ENCODE measurements at regions not wholly inside any gene's neighbourhood (a gene's known extent, or its start where the extent isn't known, plus 50 kb on each side); places are given as distances from the start of the nearest gene placed in this dataset.
A peak's percentile ranks its signal among the peaks of the same experiment; 100 is the strongest.
"Not testable (repeated sequence)": the region's sequence is repeated elsewhere in the genome, so short reads cannot be mapped to it uniquely, and the experiment has no call there.

GRCh38 chr14:57060276-57060955, 208.3 kb downstream of the EXOC5 start:
- DNase-seq, result peak; percentile 56

- DNase-seq, result no peak
These were observed 210.4 kb downstream of the EXOC5 start for GRCh38 chr14:57058319-57058718.

- DNase-seq, result no peak
These were observed 210.9 kb downstream of the EXOC5 start for GRCh38 chr14:57057803-57058202.

GRCh38 chr14:57056522-57056921, 212.2 kb downstream of the EXOC5 start:
- not testable (repeated sequence) for DNase-seq

GRCh38 chr14:57052705-57053302, 215.9 kb downstream of the EXOC5 start:
- DNase-seq, result no peak

- DNase-seq, result no peak
These were observed 217.1 kb downstream of the EXOC5 start for GRCh38 chr14:57051633-57052032.

GRCh38 chr14:57049848-57050247, 218.9 kb downstream of the EXOC5 start:
- DNase-seq, result no peak

- no peak for DNase-seq
These were observed 222.5 kb downstream of the EXOC5 start for GRCh38 chr14:57046175-57046574.

GRCh38 chr14:57044101-57044973, 224.4 kb downstream of the EXOC5 start:
- DNase-seq, result not testable (repeated sequence)

GRCh38 chr14:57038689-57039088, 228.4 kb upstream of the OTX2 start:
- no peak for DNase-seq

- DNase-seq, result no peak
These were observed 221.2 kb upstream of the OTX2 start for GRCh38 chr14:57031474-57031873.

GRCh38 chr14:57029620-57030253, 219.5 kb upstream of the OTX2 start:
- DNase-seq, result no peak

- DNase-seq, result no peak
These were observed 215.2 kb upstream of the OTX2 start for GRCh38 chr14:57025456-57025855.

- DNase-seq, result no peak
These were observed 212.3 kb upstream of the OTX2 start for GRCh38 chr14:57022608-57023007.

- no peak for DNase-seq
These were observed 207.8 kb upstream of the OTX2 start for GRCh38 chr14:57018065-57018464.

- no peak for DNase-seq
These were observed 203.7 kb upstream of the OTX2 start for GRCh38 chr14:57013987-57014386.

- DNase-seq, result no peak
These were observed 199.6 kb upstream of the OTX2 start for GRCh38 chr14:57009585-57010515.

GRCh38 chr14:57008534-57008933, 198.3 kb upstream of the OTX2 start:
- DNase-seq, result no peak

GRCh38 chr14:56998728-56999127, 188.4 kb upstream of the OTX2 start:
- no peak for DNase-seq

- no peak for DNase-seq
These were observed 186.6 kb upstream of the OTX2 start for GRCh38 chr14:56996721-56997399.

GRCh38 chr14:56995010-56995409, 184.7 kb upstream of the OTX2 start:
- no peak for DNase-seq
